Gastrocnemius medialis (tissue), 4 donors: ENCODE measurements at regions not wholly inside any gene's neighbourhood (a gene's known extent, or its start where the extent isn't known, plus 50 kb on each side); places are given as distances from the start of the nearest gene placed in this dataset.

Experiments used
- CTCF ChIP-seq, 5 experiments: fragments of 450-650 bp in 3 of 5; fragments of 200-600 bp in 2 of 5; sonication (generic) in 2 of 5; IDR thresholded peaks in 4 of 5; conservative IDR thresholded peaks in 1 of 5; 1 replicate in 4 of 5; 2 replicates in 1 of 5; pipeline ENCODE4 v1.5.1; 2016 to 2019; ENCODE audit warnings: antibody characterized with exemption in 5 of 5, mild to moderate bottlenecking in 3 of 5, moderate library complexity in 3 of 5
- POLR2A ChIP-seq, 2 donors: fragments of 450-650 bp; IDR thresholded peaks; one replicate each; pipeline ENCODE4 v1.6.1; 2017; ENCODE audit warnings: antibody characterized with exemption in 2 of 2, mild to moderate bottlenecking in 2 of 2, moderate library complexity in 2 of 2

GRCh38 chr11:92589512-92589911 is 364.9 kb downstream of the FAT3 start:
- no peak for TF ChIP-seq CTCF (IDR thresholded peaks at IDR 0.05 in 4 of 5, conservative IDR thresholded peaks at IDR 0.05 in 1 of 5)
- TF ChIP-seq POLR2A (IDR thresholded peaks at IDR 0.05): no peak
